HUES6 (cell line): ENCODE measurements at regions not wholly inside any gene's neighbourhood (a gene's known extent, or its start where the extent isn't known, plus 50 kb on each side); places are given as distances from the start of the nearest gene placed in this dataset.

Experiments used
- H3K27ac ChIP-seq: 2 replicates; pipeline ENCODE4 v1.7.0; 2013; ENCODE audit warnings: low read depth, mild to moderate bottlenecking, low read length, inconsistent platforms
- H3K27me3 ChIP-seq: 2 replicates; pipeline ENCODE4 v1.6.1; 2013; ENCODE audit warnings: low read length; ENCODE audit not compliant: control insufficient read depth, insufficient read depth
- H3K36me3 ChIP-seq: 2 replicates; pipeline ENCODE4 v1.6.1; 2013; ENCODE audit warnings: low read length; ENCODE audit not compliant: control insufficient read depth, insufficient read depth
- H3K4me1 ChIP-seq: 2 replicates; pipeline ENCODE4 v1.6.1; 2013; ENCODE audit warnings: low read length; ENCODE audit not compliant: control insufficient read depth, insufficient read depth
- H3K4me3 ChIP-seq: 2 replicates; pipeline ENCODE4 v1.5.1; 2013; ENCODE audit warnings: low read depth, low read length
- H3K9ac ChIP-seq: one replicate; pipeline ENCODE4 v1.6.1; 2013; ENCODE audit warnings: mild to moderate bottlenecking, low read length
- H3K9me3 ChIP-seq: 2 replicates; pipeline ENCODE4 v1.6.1; 2013; ENCODE audit warnings: low read depth, low read length; ENCODE audit not compliant: control insufficient read depth, insufficient read depth

- Histone ChIP-seq H3K27ac (no peak overlapping the region), H3K9me3 (peaks cover 19% of the 10 kb centered on the region), H3K4me1 (no peaks in the 10 kb centered on the region), H3K4me3 (no peak overlapping the region), H3K9ac (no peak overlapping the region), H3K27me3 (no peaks in the 10 kb centered on the region), H3K36me3 (no peaks in the 10 kb centered on the region)
These were observed 297.1 kb upstream of the C9orf72 start for GRCh38 chr9:27870404-27870803.

GRCh38 chr9:27880156-27880555, 306.9 kb upstream of the C9orf72 start:
- Histone ChIP-seq H3K4me1 (no peaks in the 10 kb centered on the region; the same call in 1 of the 2 replicates), H3K36me3 (no peaks in the 10 kb centered on the region), H3K27ac (no peak overlapping the region), H3K4me3 (no peak overlapping the region), H3K9me3 (peaks cover 3% of the 10 kb centered on the region), H3K9ac (no peak overlapping the region), H3K27me3 (no peaks in the 10 kb centered on the region)

GRCh38 chr9:27880635-27881034, 307.4 kb upstream of the C9orf72 start:
- peaks cover 3% of the 10 kb centered on the region for H3K9me3 ChIP-seq
- no peak overlapping the region for H3K9ac ChIP-seq
- H3K27ac ChIP-seq = no peak overlapping the region
- H3K27me3 ChIP-seq = no peaks in the 10 kb centered on the region
- H3K4me1 ChIP-seq = no peaks in the 10 kb centered on the region; the same call in 1 of the 2 replicates
- no peak overlapping the region for H3K4me3 ChIP-seq
- no peaks in the 10 kb centered on the region for H3K36me3 ChIP-seq

GRCh38 chr9:27888661-27889295, 315.5 kb upstream of the C9orf72 start:
- no peaks in the 10 kb centered on the region for H3K9me3 ChIP-seq

GRCh38 chr9:27924502-27924901, 351.2 kb upstream of the C9orf72 start:
- H3K4me1 ChIP-seq = no peaks in the 10 kb centered on the region
- H3K36me3 ChIP-seq = no peaks in the 10 kb centered on the region
- H3K4me3 ChIP-seq = no peak overlapping the region
- H3K9me3 ChIP-seq = no peaks in the 10 kb centered on the region
- H3K27me3 ChIP-seq = no peaks in the 10 kb centered on the region
- H3K9ac ChIP-seq = no peak overlapping the region
- no peak overlapping the region for H3K27ac ChIP-seq

More at GRCh38 chr9:27888661-27889295, 315.5 kb upstream of the C9orf72 start:
- no peaks in the 10 kb centered on the region for H3K27me3 ChIP-seq
- H3K4me3 ChIP-seq = no peak overlapping the region
- no peaks in the 10 kb centered on the region for H3K4me1 ChIP-seq
- H3K27ac ChIP-seq = no peak overlapping the region
- H3K36me3 ChIP-seq = no peaks in the 10 kb centered on the region
- no peak overlapping the region for H3K9ac ChIP-seq

GRCh38 chr9:27925815-27926214, 352.5 kb upstream of the C9orf72 start:
- Histone ChIP-seq H3K9ac (no peak overlapping the region), H3K4me1 (no peaks in the 10 kb centered on the region), H3K9me3 (no peaks in the 10 kb centered on the region), H3K4me3 (no peak overlapping the region), H3K27me3 (no peaks in the 10 kb centered on the region), H3K27ac (no peak overlapping the region), H3K36me3 (no peaks in the 10 kb centered on the region)

GRCh38 chr9:27929841-27930240, 356.6 kb upstream of the C9orf72 start:
- Histone ChIP-seq H3K9ac (no peak overlapping the region), H3K27ac (no peak overlapping the region), H3K27me3 (no peaks in the 10 kb centered on the region), H3K4me3 (no peak overlapping the region), H3K36me3 (no peaks in the 10 kb centered on the region), H3K9me3 (no peaks in the 10 kb centered on the region), H3K4me1 (no peaks in the 10 kb centered on the region)

GRCh38 chr9:27933210-27934025, 360.1 kb upstream of the C9orf72 start:
- Histone ChIP-seq H3K4me3 (no peak overlapping the region), H3K4me1 (peaks cover 4% of the 10 kb centered on the region; the same call in 1 of the 2 replicates), H3K9ac (no peak overlapping the region), H3K9me3 (no peaks in the 10 kb centered on the region), H3K27me3 (no peaks in the 10 kb centered on the region), H3K27ac (no peak overlapping the region), H3K36me3 (no peaks in the 10 kb centered on the region)

GRCh38 chr9:27934471-27934870, 361.2 kb upstream of the C9orf72 start:
- no peak overlapping the region for H3K9ac ChIP-seq
- no peaks in the 10 kb centered on the region for H3K36me3 ChIP-seq
- peaks cover 6% of the 10 kb centered on the region; the same call in 1 of the 2 replicates for H3K4me1 ChIP-seq
- no peak overlapping the region for H3K27ac ChIP-seq
- no peaks in the 10 kb centered on the region for H3K27me3 ChIP-seq
- H3K9me3 ChIP-seq = no peaks in the 10 kb centered on the region
- H3K4me3 ChIP-seq = no peak overlapping the region

GRCh38 chr9:27939186-27939585, 365.9 kb upstream of the C9orf72 start:
- no peaks in the 10 kb centered on the region for H3K36me3 ChIP-seq
- H3K4me3 ChIP-seq = no peak overlapping the region
- no peaks in the 10 kb centered on the region for H3K9me3 ChIP-seq
- no peak overlapping the region for H3K9ac ChIP-seq
- H3K27ac ChIP-seq = no peak overlapping the region
- peaks cover 30% of the 10 kb centered on the region; the same call in 1 of the 2 replicates for H3K4me1 ChIP-seq
- no peaks in the 10 kb centered on the region for H3K27me3 ChIP-seq

GRCh38 chr9:27940535-27940934, 367.3 kb upstream of the C9orf72 start:
- Histone ChIP-seq H3K27me3 (no peaks in the 10 kb centered on the region), H3K9me3 (no peaks in the 10 kb centered on the region), H3K4me3 (no peak overlapping the region), H3K9ac (no peak overlapping the region), H3K36me3 (no peaks in the 10 kb centered on the region), H3K4me1 (peaks cover 33% of the 10 kb centered on the region; the same call in 1 of the 2 replicates), H3K27ac (no peak overlapping the region)
